ENCODE measurements at regions not wholly inside any gene's neighbourhood (a gene's known extent, or its start where the extent isn't known, plus 50 kb on each side); places are given as distances from the start of the nearest gene placed in this dataset.

DNA sequence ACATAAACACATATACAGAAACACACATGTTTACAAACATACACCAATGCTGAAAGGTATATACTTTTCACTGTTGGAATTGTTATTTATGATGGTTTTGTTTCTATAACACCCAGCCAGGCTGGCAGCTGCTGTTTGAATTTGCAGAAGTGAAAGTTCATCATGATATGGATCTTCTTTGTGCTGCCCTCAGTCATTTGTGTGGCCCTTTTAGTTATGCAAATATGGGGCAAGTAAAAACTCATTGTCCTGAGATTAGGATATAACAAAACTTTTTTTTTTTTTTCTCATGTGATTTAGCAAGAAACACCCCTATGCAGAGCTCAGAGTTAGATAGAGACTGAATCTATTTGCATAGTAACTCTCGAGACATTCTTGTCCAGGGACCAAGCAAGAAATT, 714.1 kb downstream of the KCNJ3 start:
- ATAC-seq (no peak), DNase-seq (no peak)
- Mint-ChIP-seq H3K9me3 (peaks cover 2% of the 10 kb centered on the region), H3K36me3 (ENCODE audit: insufficient read depth) (no peaks in the 10 kb centered on the region), H3K27me3 (ENCODE audit: low read depth) (no peaks in the 10 kb centered on the region), H3K4me1 (ENCODE audit: low read depth) (no peaks in the 10 kb centered on the region), H3K4me3 (no peak overlapping the region)

DNA sequence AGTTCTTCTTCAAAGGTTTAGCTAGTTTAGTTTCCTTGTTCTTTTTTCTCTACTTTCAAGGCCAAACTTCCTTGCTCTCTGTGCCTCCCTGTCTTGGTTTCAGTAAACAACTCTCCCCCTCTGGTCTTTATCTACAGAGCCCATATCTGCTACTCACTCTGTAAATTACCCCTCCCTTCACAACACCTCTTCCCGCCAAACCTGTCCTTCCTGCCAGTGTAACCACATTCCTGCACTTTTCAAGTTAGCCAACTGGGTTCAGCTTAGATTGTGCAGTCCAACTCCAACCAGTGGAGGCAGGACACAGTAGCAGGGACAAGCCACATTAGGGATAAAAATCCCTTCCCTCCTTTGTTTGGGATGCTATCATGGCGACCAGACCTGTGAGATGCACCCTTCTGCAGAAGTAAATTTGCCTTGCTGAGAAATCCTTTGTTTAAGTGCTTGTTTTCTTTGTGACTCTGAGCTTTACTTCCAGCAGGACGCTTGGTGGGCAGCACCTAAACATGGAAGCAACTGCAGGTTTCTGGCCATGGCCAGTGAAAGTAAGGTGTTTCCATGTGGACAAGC, 706.0 kb downstream of the KCNJ3 start:
- Mint-ChIP-seq H3K36me3 (ENCODE audit: insufficient read depth) (no peaks in the 10 kb centered on the region), H3K4me1 (ENCODE audit: low read depth) (no peaks in the 10 kb centered on the region), H3K9me3 (peaks cover 29% of the 10 kb centered on the region), H3K27me3 (ENCODE audit: low read depth) (no peaks in the 10 kb centered on the region), H3K4me3 (no peak overlapping the region)
- no peak for ATAC-seq
- no peak for DNase-seq

DNA sequence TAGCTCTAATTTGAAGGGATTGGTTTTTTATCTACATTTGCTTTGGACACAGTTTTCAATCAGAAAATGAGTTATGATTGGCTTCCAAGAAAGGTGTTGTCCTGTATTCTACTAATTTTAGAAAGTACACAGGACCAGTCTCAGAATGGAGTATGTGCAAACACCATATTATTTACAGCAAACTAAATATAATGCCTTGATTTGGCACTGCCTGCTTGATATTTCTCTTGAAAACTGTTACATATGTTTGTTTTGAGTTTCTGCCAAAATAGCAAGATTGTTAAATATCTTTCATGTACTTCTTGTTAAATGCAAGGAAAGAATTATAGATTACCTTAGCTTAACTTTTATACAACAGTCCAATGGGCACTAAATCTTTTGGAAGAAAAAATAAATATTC, 694.9 kb downstream of the KCNJ3 start:
- H3K4me3 Mint-ChIP-seq: no peak overlapping the region
- H3K4me1 Mint-ChIP-seq (ENCODE audit: low read depth): no peaks in the 10 kb centered on the region
- ATAC-seq: no peak
- H3K9me3 Mint-ChIP-seq: no peaks in the 10 kb centered on the region
- no peaks in the 10 kb centered on the region for H3K27me3 Mint-ChIP-seq (ENCODE audit: low read depth)
- no peak for DNase-seq
- no peaks in the 10 kb centered on the region for H3K36me3 Mint-ChIP-seq (ENCODE audit: insufficient read depth)

DNA sequence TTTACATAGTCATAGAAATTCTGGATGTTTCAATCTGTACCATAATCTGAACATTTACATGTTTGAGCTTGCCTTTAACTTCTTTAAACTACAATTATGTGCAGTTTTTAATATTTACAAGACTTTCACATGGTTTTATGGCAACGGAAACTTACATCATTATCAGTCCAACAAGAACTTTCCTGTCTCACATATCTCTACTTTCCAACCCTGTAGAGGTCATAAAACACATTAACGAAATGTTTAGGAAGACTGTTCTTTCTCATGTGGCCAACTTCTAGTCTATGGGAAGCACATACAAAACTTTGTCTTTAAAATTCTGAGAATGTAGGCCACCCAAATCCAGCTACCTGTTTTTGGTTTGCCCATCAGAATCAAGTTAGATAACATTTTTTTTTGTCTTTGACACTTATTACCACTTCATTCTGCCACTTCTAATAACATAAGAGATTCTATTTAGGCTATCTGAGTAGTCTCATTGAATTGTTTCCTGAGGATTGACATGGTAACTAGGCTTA, 693.2 kb downstream of the KCNJ3 start:
- no peak overlapping the region for H3K4me3 Mint-ChIP-seq
- no peaks in the 10 kb centered on the region for H3K27me3 Mint-ChIP-seq (ENCODE audit: low read depth)
- H3K9me3 Mint-ChIP-seq: no peaks in the 10 kb centered on the region
- H3K4me1 Mint-ChIP-seq (ENCODE audit: low read depth): no peaks in the 10 kb centered on the region
- ATAC-seq (no peak), DNase-seq (no peak)
- no peaks in the 10 kb centered on the region for H3K36me3 Mint-ChIP-seq (ENCODE audit: insufficient read depth)

DNA sequence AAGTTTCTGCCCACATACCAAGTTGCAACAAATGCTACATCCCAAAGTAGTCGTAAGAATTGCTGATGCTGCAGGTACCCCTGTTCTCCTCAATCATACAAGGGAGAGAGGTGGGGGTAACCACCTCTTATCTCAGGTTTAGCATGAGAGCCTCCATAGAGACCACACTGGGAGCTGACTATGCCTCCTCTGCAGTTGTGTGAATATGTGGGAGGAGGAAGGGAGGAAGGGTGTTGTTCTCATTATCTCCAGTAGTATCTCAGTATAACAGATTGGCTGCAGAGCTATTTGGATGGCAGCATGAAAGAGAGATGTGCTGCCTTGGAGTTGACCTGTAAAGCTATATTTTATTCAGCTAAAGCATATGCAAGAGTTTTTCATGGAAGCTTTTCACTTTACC, 690.7 kb downstream of the KCNJ3 start:
- DNase-seq: no peak
- Mint-ChIP-seq H3K27me3 (ENCODE audit: low read depth) (peaks cover 3% of the 10 kb centered on the region), H3K36me3 (ENCODE audit: insufficient read depth) (no peaks in the 10 kb centered on the region), H3K9me3 (no peaks in the 10 kb centered on the region), H3K4me1 (ENCODE audit: low read depth) (no peaks in the 10 kb centered on the region), H3K4me3 (no peak overlapping the region)
- no peak for ATAC-seq

DNA sequence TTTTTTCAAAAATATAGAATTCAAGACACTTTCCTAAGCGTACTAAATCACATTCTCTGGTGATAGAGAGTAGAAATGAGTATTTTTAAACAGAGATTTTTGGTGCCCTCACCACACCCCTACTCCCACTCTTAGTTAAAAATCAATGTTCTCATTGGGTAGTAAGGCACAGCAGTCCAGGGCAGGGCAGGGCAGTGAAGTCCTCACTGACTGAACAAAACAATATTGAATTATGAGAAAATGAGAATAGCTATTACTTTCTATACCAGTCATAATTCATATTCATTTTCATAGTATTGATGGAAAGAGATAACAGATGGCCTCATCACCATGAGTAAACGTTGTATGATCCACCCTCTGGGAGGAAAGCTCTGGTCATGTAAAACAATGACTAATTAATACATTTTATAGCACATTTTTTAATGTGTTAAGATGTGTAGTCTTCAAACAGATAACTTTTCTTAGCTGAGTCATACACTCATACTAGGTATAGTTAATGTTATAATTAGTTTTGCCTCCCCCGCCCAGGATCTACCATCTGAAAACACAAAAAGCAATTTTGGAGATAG, 686.1 kb downstream of the KCNJ3 start:
- peaks cover 3% of the 10 kb centered on the region for H3K27me3 Mint-ChIP-seq (ENCODE audit: low read depth)
- no peak overlapping the region for H3K4me3 Mint-ChIP-seq

DNA sequence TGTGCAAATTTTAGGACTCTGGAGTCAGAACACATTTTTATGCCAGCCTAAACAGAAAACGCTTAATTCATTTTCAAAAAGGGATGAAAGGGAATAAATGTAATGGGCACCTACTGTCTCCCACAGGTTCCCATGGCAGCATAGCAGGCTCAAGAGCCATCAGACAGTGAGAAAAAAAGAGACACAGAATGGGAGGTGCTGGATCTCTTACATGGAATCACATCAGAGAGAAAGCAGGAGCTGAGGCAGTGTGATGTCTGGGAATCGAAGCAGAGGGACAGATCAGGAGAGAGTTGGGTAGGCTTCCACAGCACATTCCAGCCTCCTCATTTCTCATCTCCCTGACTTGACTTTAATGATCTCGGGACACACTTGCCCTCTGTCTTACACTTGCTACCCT, 684.3 kb downstream of the KCNJ3 start:
- H3K9me3 Mint-ChIP-seq: no peaks in the 10 kb centered on the region
- ATAC-seq: no peak
- peaks cover 4% of the 10 kb centered on the region for H3K4me1 Mint-ChIP-seq (ENCODE audit: low read depth)
- peaks cover 3% of the 10 kb centered on the region for H3K27me3 Mint-ChIP-seq (ENCODE audit: low read depth)
- no peak overlapping the region for H3K4me3 Mint-ChIP-seq
- H3K36me3 Mint-ChIP-seq (ENCODE audit: insufficient read depth): no peaks in the 10 kb centered on the region
- DNase-seq: no peak

More for the DNA sequence above, 686.1 kb downstream of the KCNJ3 start:
- ATAC-seq (peak; percentile 65 to 76), DNase-seq (no peak)
- H3K36me3 Mint-ChIP-seq (ENCODE audit: insufficient read depth): no peaks in the 10 kb centered on the region
- H3K4me1 Mint-ChIP-seq (ENCODE audit: low read depth): no peaks in the 10 kb centered on the region
- no peaks in the 10 kb centered on the region for H3K9me3 Mint-ChIP-seq

DNA sequence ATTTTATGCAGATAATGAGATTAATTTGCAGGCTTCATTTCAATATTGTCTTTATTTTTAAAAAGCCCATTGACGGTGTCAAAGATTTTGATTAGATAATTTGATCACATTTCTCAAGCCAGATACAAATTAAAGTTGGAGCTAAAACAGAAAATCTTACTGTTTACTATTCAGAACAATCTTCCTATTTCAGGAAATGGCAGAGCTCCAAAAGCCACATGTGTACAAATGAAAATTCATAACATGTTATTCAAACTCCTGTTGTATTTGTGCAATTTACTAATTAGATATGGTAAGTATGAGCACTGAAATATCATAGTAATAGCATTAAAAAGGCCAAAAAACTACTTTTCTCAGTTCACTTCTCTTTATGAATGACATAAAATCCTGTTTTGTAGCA, 682.9 kb downstream of the KCNJ3 start:
- no peak for ATAC-seq
- H3K4me3 Mint-ChIP-seq: no peak overlapping the region
- H3K4me1 Mint-ChIP-seq (ENCODE audit: low read depth): peaks cover 4% of the 10 kb centered on the region
- peaks cover under 1% of the 10 kb centered on the region for H3K27me3 Mint-ChIP-seq (ENCODE audit: low read depth)
- H3K9me3 Mint-ChIP-seq: no peaks in the 10 kb centered on the region
- no peak for DNase-seq
- no peaks in the 10 kb centered on the region for H3K36me3 Mint-ChIP-seq (ENCODE audit: insufficient read depth)

DNA sequence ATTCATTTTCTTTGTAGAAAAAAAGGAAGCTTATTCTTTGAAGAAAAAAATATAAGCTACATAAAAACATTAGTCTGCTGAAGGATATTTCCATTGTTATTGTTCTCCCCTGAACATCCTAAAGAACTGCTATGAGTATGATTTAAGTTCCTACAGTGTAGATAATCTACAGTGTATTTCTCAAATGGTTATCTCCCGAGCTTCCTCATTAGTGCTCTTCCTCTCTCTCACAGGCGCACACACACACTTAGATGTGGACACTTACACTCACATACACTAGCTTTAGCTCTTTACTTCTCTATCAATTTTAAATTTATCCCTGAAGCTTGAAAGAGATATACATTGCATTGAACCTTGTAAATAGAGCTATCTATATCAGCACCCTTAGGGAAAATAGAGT, 681.0 kb downstream of the KCNJ3 start:
- H3K4me3 Mint-ChIP-seq: no peak overlapping the region
- H3K9me3 Mint-ChIP-seq: no peaks in the 10 kb centered on the region
- H3K27me3 Mint-ChIP-seq (ENCODE audit: low read depth): no peaks in the 10 kb centered on the region
- H3K36me3 Mint-ChIP-seq (ENCODE audit: insufficient read depth): no peaks in the 10 kb centered on the region
- peaks cover 4% of the 10 kb centered on the region for H3K4me1 Mint-ChIP-seq (ENCODE audit: low read depth)
- DNase-seq (no peak), ATAC-seq (no peak)

DNA sequence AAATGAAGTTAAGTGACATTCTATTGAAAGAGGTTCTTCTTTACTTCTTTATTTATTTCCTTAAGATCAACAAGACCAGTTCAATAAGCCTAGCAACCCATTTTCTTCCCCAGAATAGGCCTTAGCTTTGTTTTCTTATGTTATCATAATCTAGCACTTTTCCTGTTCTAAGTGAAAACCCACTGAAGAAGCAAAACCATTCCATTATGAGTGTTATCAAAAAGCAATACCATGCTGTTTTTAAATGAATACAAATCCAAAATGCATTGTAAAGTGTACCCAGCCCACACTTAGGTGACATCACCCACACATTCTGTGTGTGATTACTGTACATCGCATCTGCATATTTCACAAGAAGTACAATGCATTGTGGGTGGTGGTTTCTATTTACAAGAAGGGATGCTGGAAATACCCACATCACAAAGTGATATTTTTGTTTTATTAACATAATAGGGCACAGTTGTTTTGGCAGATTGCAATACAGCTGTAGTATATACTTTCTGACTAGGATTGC, 679.5 kb downstream of the KCNJ3 start:
- peak; percentile 74 to 90 for ATAC-seq
- peaks cover 4% of the 10 kb centered on the region for H3K4me1 Mint-ChIP-seq (ENCODE audit: low read depth)
- no peak overlapping the region for H3K4me3 Mint-ChIP-seq
- DNase-seq: no peak
- H3K27me3 Mint-ChIP-seq (ENCODE audit: low read depth): no peaks in the 10 kb centered on the region
- H3K36me3 Mint-ChIP-seq (ENCODE audit: insufficient read depth): no peaks in the 10 kb centered on the region
- H3K9me3 Mint-ChIP-seq: no peaks in the 10 kb centered on the region

DNA sequence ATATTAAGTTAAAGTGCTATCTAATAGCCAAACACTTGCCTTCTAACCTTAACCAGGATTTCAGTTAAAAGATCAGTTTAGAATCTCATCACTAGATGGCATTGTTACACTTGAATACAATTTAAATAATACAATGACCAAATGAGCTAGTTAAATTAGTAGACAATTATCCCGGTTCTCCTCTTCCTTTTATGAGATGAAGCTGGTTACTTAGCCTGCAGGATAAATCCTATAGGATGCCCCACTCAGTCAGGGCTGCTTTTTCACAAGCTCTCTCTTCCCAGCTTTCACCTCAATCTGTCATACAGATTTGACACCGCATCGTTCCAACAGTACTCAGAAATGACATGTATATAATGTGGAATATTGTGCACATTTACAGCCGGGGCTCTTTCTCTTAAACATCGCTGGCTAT, 678.8 kb downstream of the KCNJ3 start:
- no peaks in the 10 kb centered on the region for H3K27me3 Mint-ChIP-seq (ENCODE audit: low read depth)
- H3K36me3 Mint-ChIP-seq (ENCODE audit: insufficient read depth): no peaks in the 10 kb centered on the region
- no peak for ATAC-seq
- DNase-seq: no peak
- no peak overlapping the region for H3K4me3 Mint-ChIP-seq
- no peaks in the 10 kb centered on the region for H3K9me3 Mint-ChIP-seq
- peaks cover 4% of the 10 kb centered on the region for H3K4me1 Mint-ChIP-seq (ENCODE audit: low read depth)

DNA sequence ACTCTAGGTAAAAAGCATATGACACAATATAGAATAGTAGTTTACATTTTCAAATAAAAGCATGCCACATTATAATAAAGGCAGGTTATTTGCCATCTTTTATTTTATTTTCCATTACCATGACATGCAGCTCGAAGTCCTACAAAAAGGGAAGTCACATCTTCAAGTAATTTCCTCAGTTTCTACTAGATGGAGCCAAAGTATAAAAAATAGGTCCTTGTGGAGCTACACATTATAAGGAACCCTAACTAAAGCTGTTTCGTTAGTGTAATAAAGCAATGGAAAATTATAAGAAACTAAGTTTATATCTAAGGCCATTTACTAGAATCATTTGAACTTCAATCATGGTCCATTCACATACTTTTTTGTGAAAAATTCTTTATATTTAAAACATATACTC, 674.5 kb downstream of the KCNJ3 start:
- no peaks in the 10 kb centered on the region for H3K36me3 Mint-ChIP-seq (ENCODE audit: insufficient read depth)
- H3K4me1 Mint-ChIP-seq (ENCODE audit: low read depth): no peaks in the 10 kb centered on the region
- H3K4me3 Mint-ChIP-seq: no peak overlapping the region
- no peaks in the 10 kb centered on the region for H3K9me3 Mint-ChIP-seq
- DNase-seq (no peak), ATAC-seq (no peak)
- no peaks in the 10 kb centered on the region for H3K27me3 Mint-ChIP-seq (ENCODE audit: low read depth)

DNA sequence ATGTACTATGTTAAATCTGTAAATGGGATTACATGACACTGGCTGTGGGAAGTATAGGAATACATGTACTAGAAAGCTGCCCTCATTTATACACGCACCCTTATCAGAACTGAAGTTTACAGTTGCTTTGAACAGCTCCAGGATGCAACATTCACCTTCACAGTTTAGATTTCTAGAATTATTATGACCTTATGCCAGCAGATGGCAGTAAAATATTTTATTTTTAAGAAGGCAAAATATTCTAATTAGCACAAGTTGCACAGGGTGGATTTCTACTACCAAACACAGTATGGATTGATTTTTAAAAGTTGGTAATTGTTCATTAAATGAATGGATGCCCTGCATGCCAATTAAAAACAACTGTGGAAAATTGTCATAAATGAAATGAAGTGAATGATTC, 670.4 kb downstream of the KCNJ3 start:
- Mint-ChIP-seq H3K4me3 (no peak overlapping the region), H3K27me3 (ENCODE audit: low read depth) (no peaks in the 10 kb centered on the region)
- no peak for DNase-seq

DNA sequence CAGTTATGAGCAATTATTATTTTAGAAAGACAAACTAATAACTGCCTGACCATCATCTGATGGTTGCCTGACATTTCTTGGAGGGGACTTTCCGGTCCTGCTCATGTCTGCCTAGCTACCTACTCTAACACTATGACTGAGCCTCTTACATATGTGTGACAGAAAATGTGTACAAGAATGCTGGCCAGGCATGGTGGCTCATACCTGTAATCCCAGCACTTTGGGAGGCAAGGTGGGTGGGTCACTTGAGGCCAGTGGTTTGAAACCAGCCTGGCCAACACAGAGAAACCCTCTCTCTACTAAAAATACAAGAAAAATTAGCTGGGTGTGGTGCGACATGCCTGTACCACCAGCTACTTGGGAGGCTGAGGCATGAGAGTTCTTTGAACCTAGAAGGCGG, 666.3 kb downstream of the KCNJ3 start:
- H3K4me3 Mint-ChIP-seq: no peak overlapping the region
- H3K9me3 Mint-ChIP-seq: no peaks in the 10 kb centered on the region
- DNase-seq: no peak
- H3K4me1 Mint-ChIP-seq (ENCODE audit: low read depth): no peaks in the 10 kb centered on the region
- no peak for ATAC-seq
- no peaks in the 10 kb centered on the region for H3K27me3 Mint-ChIP-seq (ENCODE audit: low read depth)
- H3K36me3 Mint-ChIP-seq (ENCODE audit: insufficient read depth): no peaks in the 10 kb centered on the region

More for the DNA sequence above, 670.4 kb downstream of the KCNJ3 start:
- Mint-ChIP-seq H3K36me3 (ENCODE audit: insufficient read depth) (no peaks in the 10 kb centered on the region), H3K4me1 (ENCODE audit: low read depth) (no peaks in the 10 kb centered on the region), H3K9me3 (no peaks in the 10 kb centered on the region)
- ATAC-seq: no peak

DNA sequence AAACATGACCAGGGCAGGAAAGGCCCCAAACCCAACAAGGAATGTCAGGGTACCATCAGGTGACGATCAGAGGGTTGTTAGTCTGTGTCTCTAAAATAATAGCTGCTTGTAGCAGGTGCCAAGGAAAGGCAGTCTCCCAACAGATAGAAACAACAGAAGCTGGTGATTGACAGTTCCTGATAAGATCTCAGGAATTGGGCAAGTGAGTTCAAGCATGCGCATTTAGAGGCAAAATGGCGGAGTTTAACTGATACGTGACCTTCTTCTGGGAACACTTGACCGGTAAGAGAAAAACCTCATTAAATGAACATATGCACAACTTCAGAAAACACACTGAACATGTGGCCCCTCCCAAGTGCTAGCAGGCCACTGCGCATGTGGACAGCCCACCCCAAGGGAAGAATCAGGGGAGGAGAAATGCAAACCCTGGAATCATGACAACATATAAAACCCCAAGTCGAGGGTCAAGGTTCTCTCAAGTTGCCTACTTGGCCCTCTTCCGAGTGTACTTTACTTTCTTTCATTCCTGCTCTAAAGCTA, 664.9 kb downstream of the KCNJ3 start:
- peaks cover 7% of the 10 kb centered on the region for H3K9me3 Mint-ChIP-seq
- no peak for ATAC-seq
- H3K4me1 Mint-ChIP-seq (ENCODE audit: low read depth): no peaks in the 10 kb centered on the region
- H3K36me3 Mint-ChIP-seq (ENCODE audit: insufficient read depth): no peaks in the 10 kb centered on the region
- DNase-seq: no peak
- no peaks in the 10 kb centered on the region for H3K27me3 Mint-ChIP-seq (ENCODE audit: low read depth)
- no peak overlapping the region for H3K4me3 Mint-ChIP-seq

Measured in activated T-cell treated with anti-CD3 and anti-CD28 coated beads, Interleukin-2, amount 50 U/mL, for 4 hours (primary cell).